ENCODE measurements at regions not wholly inside any gene's neighbourhood (a gene's known extent, or its start where the extent isn't known, plus 50 kb on each side); places are given as distances from the start of the nearest gene placed in this dataset.

DNA sequence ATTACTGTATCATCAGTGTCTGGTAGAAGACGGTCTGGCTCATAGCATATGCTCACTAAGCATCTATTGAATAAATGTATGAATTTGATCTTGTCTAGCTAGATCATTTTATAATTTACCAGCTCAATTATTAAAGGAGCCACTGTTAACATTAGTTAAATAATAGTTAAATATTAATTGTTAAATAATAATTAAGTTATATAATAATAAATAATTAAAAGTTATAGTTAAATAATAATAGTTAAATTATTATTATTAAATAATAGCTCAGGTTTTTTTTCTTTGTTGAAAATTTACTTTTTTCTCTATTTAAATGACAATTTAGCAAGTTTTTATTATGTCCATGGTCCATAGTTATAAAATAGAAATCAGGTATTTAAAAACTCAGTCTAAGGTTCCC, 274.4 kb downstream of the OXSM start:
- H4K20me1 ChIP-seq (replicated peaks; ENCODE audit: control insufficient read depth, insufficient read depth, low read length) = no peaks in the 10 kb centered on the region
- TF ChIP-seq TBL1XR1 (IDR thresholded peaks at IDR 0.05; ENCODE audit: low read length in 2 of 2) = no peak
- TF ChIP-seq POLR2G (IDR thresholded peaks at IDR 0.05; ENCODE audit: low read depth, low read length) = no peak
- no peak overlapping the region for H3K4me2 ChIP-seq (ENCODE audit: insufficient read depth, low read length)
- no peaks in the 10 kb centered on the region for H3K27me3 ChIP-seq (ENCODE audit: control insufficient read depth in 2 of 2, insufficient read depth in 2 of 2, low read length in 2 of 2)
- BruUV-seq (replicated peaks) = no TSS peak
- no peak overlapping the region for H3K27ac ChIP-seq (ENCODE audit: extremely low read depth, low read depth, low read length)
- in situ Hi-C loops (cut with MboI) = no loop called here
- WGBS (ENCODE audit: insufficient coverage, low coverage, missing lambda C conversion rate) = 6% methylated on average over 1 of the region's 1 CpG
- no peaks in the 10 kb centered on the region for H3K79me2 ChIP-seq (ENCODE audit: control insufficient read depth, insufficient read depth, low read length)
- DNase-seq (ENCODE audit: extremely low read depth in 1 of 4, low spot score in 3 of 4) (no peak), FAIRE-seq (no peak), ATAC-seq (no peak)
- no peak overlapping the region for H3K4me3 ChIP-seq
- no peaks in the 10 kb centered on the region for H3K4me1 ChIP-seq (replicated peaks in 1 of 2; ENCODE audit: control insufficient read depth in 2 of 2, insufficient read depth in 2 of 2, low read length in 2 of 2)
- no peak overlapping the region for H3K9ac ChIP-seq (ENCODE audit: insufficient read depth in 1 of 2, low read depth in 2 of 2, low read length in 2 of 2)
- CTCF ChIA-PET (ENCODE audit: low intra/inter-chr PET ratio) = no interaction called here
- intact Hi-C loops (cut with micrococcal nuclease) = no loop called here
- POLR2A ChIA-PET = no interaction called here
- H3K9me1 ChIP-seq (ENCODE audit: control insufficient read depth, insufficient read depth, low read length) = no peaks in the 10 kb centered on the region
- no peaks in the 10 kb centered on the region for H3K36me3 ChIP-seq (ENCODE audit: control insufficient read depth, insufficient read depth, low read length)
- no peaks in the 10 kb centered on the region; the same call in none of the 2 replicates for H3K9me3 ChIP-seq (replicated peaks; ENCODE audit: control insufficient read depth, insufficient read depth, low read depth, low read length)
- H2AFZ ChIP-seq (ENCODE audit: low read depth, low read length) = no peak overlapping the region

DNA sequence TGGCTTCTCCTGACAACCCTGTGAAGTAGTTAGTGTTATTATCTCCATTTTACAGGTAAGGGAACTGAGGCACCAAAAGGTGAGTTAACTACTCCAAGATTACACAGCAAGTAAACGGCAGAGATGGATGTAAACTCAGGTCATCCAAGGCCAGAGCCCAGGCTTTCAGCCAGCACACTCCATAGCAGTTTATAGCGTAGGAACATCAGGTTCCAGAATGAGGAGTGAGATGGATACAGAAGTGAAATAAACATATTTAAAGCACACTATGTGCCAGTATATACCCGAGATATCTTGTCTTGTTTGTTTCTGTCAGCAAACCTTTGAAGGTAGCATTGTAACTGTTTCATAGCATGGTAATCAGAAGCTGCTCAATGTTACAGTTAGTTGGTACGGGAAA, 279.0 kb downstream of the OXSM start:
- BruUV-seq (replicated peaks) = no TSS peak
- Histone ChIP-seq H3K4me2 (ENCODE audit: insufficient read depth, low read length) (no peak overlapping the region), H3K27me3 (ENCODE audit: control insufficient read depth in 2 of 2, insufficient read depth in 2 of 2, low read length in 2 of 2) (no peaks in the 10 kb centered on the region), H2AFZ (ENCODE audit: low read depth, low read length) (no peak overlapping the region), H3K4me1 (replicated peaks in 1 of 2; ENCODE audit: control insufficient read depth in 2 of 2, insufficient read depth in 2 of 2, low read length in 2 of 2) (no peaks in the 10 kb centered on the region), H3K4me3 (no peak overlapping the region), H3K9me1 (ENCODE audit: control insufficient read depth, insufficient read depth, low read length) (no peaks in the 10 kb centered on the region), H3K79me2 (ENCODE audit: control insufficient read depth, insufficient read depth, low read length) (no peaks in the 10 kb centered on the region), H4K20me1 (replicated peaks; ENCODE audit: control insufficient read depth, insufficient read depth, low read length) (no peaks in the 10 kb centered on the region), H3K36me3 (ENCODE audit: control insufficient read depth, insufficient read depth, low read length) (no peaks in the 10 kb centered on the region), H3K27ac (ENCODE audit: extremely low read depth, low read depth, low read length) (no peak overlapping the region), H3K9ac (ENCODE audit: insufficient read depth in 1 of 2, low read depth in 2 of 2, low read length in 2 of 2) (no peak overlapping the region), H3K9me3 (replicated peaks; ENCODE audit: control insufficient read depth, insufficient read depth, low read depth, low read length) (no peaks in the 10 kb centered on the region; the same call in 1 of the 2 replicates)
- in situ Hi-C loops (cut with MboI) = no loop called here
- POLR2A ChIA-PET = interaction anchor here (0.7 kb wide), 1 partner anchor 69 kb away, joined by 3 read pairs; no protein-coding TSS in a partner anchor
- FAIRE-seq (no peak), DNase-seq (ENCODE audit: extremely low read depth in 1 of 4, low spot score in 3 of 4) (no peak), ATAC-seq (no peak)
- no peak for TF ChIP-seq KLF6 (CRISPR knock-in tag; IDR thresholded peaks at IDR 0.05; ENCODE audit: borderline replicate concordance)
- TF ChIP-seq, protein P1, sequence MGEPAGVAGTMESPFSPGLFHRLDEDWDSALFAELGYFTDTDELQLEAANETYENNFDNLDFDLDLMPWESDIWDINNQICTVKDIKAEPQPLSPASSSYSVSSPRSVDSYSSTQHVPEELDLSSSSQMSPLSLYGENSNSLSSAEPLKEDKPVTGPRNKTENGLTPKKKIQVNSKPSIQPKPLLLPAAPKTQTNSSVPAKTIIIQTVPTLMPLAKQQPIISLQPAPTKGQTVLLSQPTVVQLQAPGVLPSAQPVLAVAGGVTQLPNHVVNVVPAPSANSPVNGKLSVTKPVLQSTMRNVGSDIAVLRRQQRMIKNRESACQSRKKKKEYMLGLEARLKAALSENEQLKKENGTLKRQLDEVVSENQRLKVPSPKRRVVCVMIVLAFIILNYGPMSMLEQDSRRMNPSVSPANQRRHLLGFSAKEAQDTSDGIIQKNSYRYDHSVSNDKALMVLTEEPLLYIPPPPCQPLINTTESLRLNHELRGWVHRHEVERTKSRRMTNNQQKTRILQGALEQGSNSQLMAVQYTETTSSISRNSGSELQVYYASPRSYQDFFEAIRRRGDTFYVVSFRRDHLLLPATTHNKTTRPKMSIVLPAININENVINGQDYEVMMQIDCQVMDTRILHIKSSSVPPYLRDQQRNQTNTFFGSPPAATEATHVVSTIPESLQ (CRISPR knock-in tag; IDR thresholded peaks at IDR 0.05) = no peak
- TF ChIP-seq PHF8 (IDR thresholded peaks at IDR 0.05; ENCODE audit: borderline replicate concordance, low read length) = no peak
- no peak for TF ChIP-seq HNRNPL (IDR thresholded peaks at IDR 0.05; ENCODE audit: low read depth, low read length)
- CTCF ChIA-PET (ENCODE audit: low intra/inter-chr PET ratio) = no interaction called here
- intact Hi-C loops (cut with micrococcal nuclease) = no loop called here
- 0% methylated on average over 4 of the region's 4 CpGs for whole genome bisulfite sequencing (ENCODE audit: insufficient coverage, low coverage, missing lambda C conversion rate)

Data from K562 (cell line).